ENCODE measurements at regions not wholly inside any gene's neighbourhood (a gene's known extent, or its start where the extent isn't known, plus 50 kb on each side); places are given as distances from the start of the nearest gene placed in this dataset.

DNA sequence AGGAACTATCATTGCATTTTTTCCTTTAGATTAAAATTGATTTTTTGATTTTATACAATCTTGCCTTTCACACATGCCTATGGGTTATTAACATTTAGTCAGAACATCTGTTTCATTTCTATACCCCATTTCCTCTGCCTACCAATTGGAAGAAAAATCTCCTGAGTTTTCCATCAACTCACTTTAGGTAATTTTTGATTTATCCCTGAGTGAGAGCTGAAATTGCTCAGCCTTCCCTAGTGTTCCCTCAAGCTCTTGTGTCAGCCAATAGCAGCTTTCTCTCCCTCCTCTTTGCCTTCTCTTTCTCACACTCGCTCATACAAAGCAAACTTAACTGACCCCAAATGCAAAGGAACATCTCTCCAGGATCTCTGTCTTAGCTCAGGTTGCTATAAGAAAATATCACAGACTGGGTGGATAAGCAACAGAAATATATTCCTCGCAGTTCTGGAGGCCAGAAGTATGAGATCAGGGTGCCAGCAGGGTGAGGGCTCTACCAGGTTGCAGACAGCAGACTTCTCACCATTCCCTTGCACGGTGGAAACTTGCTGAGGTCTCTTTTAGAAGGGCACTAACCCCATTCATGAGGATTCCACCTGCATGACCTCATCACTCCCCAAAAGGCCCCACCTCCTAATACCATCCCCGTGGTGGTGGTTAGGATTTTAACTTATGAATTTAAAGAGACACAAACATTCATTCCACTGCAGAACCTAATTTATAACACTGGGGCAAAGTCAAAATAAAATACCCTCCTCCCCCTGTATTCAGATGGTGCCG lies 224.2 kb upstream of the SFSWAP start:
- no peak for DNase-seq (ENCODE audit: low read depth)

DNA sequence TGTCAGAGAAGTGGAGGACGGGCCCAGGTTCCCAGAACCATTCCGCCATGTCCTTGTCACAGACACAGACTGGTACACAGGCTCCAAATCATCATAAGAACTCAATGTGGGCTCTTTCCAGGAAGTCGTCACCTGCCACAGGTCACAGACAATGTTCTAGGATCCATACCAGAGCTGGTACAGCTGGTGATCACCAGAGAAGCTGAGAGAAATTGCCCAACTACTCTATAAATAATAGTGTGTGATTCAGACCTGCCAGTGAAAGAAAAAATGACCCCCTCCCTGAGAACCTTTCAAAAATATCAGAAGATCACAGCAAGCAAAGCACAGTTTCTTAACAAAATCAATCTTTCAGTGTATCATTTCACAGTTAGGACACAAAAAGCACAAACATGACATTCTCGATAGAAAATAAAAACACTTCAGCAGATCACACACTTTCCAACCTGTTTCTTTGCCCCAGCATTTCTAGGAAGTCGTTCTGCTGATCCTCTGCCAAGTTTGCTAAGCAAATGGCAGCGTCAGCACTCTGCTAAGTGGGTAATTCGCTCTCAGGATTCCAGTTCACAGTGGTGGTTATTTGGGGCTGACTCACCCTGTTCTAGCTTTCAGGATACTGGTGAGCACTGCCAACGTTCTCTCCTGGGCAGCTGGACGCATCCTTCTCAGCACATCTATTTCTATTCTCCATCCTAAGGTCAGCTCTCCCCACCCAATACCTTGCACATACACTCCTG lies 223.3 kb upstream of the SFSWAP start:
- peak; percentile 56 for DNase-seq (ENCODE audit: low read depth)

DNA sequence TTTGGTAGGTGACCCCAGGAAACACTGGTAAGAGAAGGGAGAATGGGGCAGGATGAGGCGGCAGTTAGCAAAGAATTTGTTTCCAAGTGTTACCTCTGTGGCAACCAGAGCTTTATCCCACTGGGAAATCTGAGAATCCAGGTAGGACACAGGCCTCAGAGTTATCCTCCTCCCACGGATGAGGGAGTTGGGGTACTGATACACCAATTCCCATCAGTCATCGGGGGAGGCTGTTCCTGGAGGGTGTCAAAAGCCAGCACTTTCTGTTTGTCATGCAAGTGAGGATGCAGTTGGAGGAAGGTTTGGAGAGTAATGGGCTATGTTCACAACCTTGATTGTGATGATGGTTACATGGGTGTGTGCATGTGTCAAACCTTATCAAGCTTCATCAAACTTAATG lies 221.2 kb upstream of the SFSWAP start:
- no peak for DNase-seq (ENCODE audit: low read depth)

DNA sequence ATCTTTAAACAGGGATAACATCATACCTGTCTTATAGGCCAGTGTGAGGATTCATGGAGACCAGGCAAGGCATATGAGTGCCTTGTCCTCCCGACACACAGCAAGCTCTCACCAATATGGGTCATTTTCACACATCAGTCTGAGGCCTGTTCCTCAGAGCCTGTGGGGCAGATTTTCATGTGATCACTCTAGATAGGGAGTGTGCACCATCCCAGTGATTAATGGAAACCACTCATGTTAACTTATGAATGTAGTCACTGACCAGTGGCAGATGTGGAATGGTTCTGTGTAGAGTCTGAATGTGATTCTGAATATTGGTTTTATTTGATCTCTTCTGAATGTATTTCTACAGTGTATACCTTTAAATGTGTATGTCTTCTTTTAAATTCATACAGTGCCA lies 219.7 kb upstream of the SFSWAP start:
- DNase-seq (ENCODE audit: low read depth), result no peak

DNA sequence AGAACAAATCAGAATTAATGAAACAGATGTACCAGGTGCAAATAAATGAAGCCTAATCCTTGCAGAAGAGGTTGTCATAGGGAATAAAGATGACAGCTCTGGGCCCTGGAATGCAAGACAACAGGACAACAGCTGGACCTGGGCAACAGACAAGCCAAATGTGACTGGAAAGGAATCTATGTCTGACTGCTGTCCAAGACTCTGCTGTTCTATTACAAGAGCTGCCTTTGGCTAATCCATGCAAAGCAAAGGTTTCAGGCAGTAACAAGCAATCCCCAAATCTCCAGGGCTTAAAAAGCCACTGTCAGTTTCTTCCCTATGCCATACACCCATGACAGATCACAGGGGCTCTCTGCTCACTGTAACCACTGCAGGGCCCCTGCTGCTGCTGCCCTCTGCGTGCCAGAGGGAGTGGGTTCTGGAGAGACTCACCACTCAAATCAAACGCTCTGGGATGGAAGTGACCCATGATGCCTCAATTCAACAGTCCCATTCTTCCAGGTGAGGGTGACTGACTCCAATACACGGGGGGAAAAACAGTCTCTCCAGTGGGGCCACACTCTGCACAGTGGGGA lies 218.9 kb upstream of the SFSWAP start:
- no peak for DNase-seq (ENCODE audit: low read depth)

DNA sequence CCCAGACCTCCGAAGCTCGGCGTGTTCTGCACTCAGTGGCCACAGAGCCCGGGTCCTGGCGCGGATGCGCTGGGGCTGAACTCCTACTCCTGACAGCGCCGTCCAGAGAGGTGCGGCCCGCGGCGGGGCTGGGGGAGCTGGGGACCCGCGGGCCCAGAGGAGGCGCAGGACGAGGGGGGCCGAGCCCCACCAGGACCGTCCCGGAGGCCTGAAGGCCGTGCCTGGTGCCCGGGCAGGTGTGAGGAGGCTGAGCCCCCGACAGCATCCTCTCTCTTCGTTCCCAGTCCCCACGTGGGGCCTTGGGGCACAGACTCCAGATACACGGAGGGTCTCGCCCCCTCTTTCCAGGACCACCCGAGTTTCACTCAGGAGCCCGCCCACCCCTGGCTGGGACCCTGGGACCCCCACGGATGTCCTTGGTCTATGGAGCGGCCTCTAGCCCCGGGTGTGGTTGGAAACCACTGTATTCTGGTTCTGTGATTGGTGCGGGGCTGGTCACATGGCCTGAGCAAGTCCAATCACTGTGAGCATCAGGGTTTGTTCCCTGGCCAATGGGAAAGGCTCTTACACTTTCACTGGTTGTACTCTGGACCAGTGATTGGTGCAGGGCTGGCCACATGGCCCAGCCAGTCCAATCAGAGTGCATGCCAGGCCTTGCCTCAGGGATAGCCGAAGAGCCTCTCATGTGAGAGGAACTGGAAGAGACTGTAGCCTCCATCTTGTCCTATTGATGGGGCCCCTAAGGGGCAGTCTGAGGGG lies 217.6 kb upstream of the SFSWAP start:
- no peak for DNase-seq (ENCODE audit: low read depth)

DNA sequence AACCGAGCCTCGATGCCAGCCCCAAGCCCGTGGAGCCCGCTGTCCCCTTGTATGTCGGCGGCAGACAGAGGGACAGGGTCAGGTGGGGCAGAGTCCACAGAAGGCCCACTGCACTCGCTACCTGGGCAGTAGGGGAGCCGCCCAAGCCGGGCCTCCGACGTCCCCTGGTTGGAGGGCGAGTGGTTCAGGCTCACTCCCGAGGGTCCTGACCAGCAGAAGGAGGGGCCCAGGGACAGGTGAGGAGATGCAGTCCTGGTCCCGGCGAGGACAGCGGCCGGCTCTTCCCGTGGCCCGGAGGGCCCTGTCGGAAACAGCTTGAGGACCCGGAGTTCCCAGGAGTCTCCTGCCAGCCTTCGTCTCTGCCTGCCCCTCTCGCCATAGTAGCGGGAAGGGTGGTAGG lies 216.7 kb upstream of the SFSWAP start:
- no peak for DNase-seq (ENCODE audit: low read depth)

DNA sequence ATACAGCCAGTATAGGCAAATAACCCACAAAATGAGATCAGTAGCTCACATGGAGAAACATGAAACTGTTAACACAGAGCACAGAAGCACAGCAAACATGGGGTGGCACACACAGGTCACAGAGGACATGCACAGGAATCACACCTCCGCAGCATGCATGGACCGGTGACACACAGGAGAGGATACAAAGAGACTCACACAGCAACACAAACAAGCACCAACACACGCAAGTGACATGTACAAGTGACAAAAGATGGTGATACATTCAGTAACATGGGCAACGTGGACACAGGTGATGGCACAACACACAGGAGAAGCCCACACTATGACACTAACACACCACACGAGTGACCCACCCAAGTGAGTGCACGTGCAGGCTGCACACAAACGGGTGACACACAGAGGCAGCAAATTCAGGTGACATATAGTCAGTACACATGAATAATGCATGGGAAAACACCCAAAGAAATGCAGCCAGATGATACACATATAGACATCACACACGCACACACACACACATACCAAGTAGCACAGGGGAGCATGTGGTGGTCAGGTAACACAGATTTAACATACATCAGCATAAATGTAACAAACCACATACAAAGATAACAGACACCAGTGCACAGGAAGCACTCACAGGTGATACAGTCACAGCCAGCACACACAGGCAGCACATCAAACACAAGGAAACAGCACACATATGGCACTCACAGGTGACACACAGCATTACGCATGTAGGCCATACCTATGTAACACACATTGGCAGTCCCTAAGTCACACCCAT lies 216.0 kb upstream of the SFSWAP start:
- DNase-seq (ENCODE audit: low read depth), result no peak

DNA sequence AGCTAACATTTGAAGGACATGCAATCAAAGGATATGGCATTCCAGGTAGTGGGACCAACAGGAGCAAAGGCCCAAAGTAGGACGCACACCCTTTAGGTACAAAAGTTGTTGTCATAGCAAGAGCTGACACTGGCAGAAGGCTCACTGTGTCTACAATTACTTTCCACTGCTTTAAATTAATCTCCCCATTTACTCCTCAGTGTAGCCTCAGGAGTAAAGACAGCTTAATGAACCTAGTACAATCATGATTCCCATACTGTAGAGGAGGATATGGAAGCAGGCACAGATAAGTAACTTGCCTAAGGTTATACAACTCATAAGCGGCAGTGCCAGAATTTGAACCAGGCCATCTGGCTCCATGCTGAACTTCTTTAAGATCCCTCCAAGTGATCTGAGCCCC lies 212.9 kb upstream of the SFSWAP start:
- no peak for DNase-seq (ENCODE audit: low read depth)

DNA sequence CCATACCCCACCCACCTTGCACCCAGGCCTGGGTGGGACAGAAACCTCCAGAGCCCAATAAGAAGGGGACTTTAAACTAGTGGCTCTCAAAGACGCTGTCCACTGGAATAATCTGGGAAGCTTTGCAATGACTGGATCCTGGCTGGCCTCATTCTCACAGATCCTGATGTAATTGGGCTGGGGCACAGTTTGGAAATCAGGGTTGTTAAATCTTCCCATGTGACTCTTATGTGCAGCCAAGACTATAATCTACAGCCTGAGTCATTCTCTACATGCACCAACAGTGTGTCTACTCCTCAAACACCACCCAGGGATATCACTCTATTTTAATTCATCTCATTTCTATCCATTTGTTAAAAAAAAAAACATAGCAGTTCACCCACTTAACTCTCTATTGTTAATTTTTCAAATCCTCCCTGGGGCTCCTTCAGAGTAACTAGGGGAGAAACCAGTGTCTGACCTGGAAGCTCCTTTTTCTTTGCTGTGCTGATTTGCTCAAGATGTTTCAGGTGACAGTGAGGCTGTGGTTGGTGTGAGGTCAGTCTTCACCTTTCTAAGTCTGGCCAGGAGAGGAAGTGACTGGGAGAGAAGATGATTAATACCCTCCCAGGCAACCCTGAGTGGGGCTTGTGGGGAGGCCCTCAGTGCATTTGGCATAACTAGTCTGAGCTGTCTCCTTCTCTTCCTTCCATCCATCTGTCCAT lies 211.6 kb upstream of the SFSWAP start:
- no peak for DNase-seq (ENCODE audit: low read depth)

DNA sequence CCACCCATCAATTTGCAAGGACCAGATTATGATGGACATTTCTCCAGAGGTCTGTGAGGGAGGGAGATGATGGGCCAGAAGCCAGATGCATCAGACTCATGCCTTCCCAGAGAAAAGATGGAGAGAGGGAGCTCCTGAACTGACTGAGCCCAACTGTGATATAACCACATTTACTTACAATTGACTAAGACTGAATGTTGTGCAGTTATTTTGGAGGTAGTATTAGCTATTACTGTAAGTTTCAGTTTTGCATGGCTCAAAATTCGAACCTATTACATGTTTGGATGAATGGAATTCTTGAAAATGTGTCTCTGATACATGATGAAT lies 211.1 kb upstream of the SFSWAP start:
- DNase-seq (ENCODE audit: low read depth), result no peak

DNA sequence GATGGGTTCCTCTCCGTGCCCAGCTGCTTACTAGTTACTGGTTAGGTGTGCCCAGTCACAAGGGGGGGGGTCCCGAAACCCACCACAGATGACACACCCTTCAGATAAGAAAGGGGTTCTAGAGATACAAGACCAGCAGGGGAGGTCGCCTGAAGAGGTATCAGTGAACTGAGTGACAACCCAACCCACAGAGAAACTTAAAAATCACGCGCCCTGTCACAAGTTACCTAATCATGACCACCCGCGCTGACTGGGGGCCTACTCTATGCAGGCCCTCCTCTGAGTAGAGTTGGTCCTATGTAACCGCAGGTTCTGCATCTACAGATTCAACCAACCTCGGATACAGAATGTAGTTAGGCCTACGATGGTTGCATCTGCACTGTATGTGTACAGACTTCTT lies 210.3 kb upstream of the SFSWAP start:
- DNase-seq (ENCODE audit: low read depth), result no peak

DNA sequence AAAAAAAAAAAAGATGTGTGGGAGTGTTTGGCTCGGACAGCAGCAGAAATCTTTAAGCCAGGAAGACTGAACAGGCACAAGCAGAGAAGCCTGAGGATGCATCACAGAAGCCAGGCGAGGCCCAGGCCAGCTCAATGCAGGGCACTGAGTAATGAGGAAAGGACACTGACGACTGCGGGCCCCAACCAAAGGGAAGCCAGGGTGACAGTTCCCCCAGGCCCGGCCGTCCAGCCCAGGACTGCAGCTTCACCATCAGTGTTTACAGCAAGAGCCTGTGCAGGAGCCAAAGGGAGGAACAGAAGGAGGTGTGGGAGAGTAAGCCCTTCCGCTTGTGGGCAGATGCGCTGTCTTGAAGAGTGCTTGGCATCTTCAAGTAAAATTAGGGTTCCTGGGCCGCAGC lies 205.3 kb upstream of the SFSWAP start:
- no peak for DNase-seq (ENCODE audit: low read depth)

DNA sequence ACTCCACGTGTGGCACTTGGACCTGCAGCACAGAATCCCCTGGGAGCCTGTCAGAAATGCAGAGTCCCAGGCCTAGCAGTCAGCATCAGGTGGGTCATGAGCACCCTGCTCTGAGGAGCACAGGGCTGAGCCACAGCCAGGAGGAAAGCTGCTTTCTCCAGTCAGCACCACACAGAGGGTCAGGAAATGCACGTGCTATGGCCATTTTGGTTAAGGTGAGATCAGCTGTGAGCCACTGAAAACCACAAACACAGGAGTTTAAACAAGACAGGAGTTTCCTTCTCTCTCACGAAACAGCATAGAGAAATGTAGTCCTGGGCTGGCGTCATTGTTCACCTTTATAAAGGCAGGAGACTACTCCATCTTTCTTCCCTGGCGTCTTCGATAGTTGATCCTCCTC lies 204.5 kb upstream of the SFSWAP start:
- DNase-seq (ENCODE audit: low read depth), result no peak

DNA sequence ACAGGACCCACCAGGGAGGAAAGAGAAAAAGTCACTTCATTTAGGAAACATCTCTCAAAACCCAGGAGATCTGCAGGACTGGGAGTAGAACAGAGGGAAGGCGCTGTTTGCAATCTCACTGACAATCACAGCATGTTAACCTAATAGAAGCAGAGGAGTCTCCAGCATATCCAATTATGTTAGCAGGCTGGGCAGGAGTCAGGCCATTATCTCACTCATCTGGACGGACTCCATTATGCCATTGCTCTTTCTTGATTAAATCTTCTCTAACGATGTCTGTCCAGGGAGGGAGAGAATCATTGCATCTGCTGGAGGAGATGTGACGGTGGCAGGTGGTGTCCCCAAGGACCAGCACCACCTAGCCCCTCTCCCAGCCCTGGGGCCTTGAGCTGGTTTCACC lies 203.8 kb upstream of the SFSWAP start:
- DNase-seq (ENCODE audit: low read depth), result no peak

DNA sequence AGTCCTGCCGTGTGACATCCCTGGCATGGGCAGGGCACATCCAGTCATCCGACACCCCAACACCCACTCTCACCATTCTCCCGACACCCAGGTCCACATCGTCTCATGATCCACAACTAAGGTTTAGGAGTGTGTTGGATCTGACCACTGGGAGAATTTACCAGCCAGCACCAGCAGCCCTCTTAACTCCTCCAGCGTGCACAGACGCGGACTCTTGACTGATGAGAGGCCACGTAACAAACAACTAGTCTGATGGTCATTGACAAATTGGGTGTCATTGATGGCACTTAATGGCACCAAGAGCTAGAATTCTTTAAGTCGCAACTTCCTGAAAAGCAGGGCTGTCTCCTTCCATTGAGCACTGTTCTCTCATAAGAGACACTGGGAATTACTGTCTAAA lies 203.0 kb upstream of the SFSWAP start:
- no peak for DNase-seq (ENCODE audit: low read depth)

DNA sequence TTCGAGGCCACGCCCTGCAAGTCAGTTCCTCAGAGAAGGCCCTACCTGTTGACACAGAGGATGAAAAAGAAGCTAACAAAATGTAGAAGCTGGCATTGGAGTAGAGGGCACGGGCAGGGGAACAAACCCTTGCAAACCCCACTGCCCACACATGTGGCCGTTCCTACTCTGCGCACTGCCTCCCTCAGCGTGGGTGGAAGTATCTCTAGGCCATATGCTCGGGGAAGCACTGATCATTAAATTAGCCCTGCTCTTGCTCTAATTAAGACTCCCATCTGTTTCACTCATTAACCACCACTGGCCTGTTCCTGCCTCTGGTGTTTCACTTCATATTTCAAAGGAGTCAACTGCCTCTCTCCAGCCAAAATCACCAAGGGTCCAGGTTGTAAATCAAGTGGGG lies 201.2 kb upstream of the SFSWAP start:
- DNase-seq (ENCODE audit: low read depth), result no peak

DNA sequence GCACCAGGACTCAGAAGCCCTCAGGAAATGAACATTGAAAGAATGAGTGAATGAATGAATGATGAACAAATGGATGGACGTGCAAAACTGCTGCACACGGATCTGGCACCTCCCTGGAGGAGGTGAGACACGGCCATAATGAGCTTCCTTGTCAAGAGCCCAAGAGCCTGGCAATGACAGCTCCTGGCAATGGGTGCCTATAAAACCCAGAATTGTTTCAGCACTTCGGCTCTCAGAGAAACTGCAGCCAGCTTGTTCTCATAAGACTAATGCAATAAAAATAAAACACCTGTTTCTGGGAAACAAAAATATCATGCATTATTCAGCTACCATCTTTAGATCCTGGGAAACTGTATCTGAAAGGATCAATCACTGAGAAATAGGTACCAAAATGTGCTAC lies 200.5 kb upstream of the SFSWAP start:
- no peak for DNase-seq (ENCODE audit: low read depth)

DNA sequence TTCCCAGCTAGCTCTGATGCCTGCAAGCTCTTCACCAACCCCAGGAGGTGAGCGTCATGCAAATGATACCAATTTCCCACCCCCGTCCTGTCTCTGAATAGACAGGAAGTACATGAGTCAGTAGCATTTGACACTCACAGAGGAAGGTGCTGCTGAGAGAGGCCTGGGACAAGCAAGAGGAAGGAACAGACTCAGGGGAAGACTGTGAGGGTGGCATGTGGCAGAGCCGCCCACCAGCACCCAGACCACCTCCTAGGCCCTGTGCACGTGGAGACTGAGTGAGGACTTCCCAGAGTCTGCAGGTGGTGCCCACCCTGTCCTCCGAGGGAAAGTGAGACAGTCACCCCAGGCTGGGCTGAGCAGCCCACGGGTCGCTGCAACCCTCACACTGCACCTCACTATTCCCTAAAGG lies 199.5 kb upstream of the SFSWAP start:
- peak; percentile 54 for DNase-seq (ENCODE audit: low read depth)

DNA sequence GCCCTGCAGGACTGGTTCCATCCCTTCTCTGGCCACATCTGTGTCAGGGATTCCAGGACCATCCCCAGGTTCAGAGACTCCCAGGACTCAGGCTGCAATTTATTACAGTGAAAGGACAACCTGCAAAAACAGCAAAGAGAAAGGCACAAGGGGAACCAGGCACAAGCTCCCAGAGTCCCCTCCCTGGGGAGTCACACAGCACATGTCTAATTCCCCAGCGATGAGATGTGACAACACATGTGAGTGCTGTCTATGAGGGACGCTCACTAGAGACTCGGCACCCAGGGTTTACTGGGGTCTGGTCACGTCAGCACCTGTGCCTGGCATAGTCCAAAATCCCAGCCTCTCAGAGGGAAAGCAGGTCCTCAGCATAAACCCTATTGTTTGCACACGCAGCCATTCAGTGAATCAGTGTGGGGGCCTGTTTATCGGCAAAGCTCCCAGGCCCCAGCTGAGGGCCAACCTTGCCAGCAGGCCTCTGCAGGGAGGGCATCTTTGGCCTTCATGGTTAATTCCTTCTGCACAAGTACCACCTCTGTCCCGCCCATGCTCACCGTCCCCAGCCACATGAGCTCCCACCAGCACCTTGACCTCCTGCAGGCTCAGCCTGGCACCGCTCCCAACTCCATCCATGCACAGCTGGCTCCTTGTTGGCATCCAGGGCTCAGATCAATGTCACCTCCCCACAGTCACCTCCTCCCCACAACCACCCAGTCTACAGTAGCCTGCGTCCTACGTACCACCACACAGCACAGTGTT lies 198.9 kb upstream of the SFSWAP start:
- no peak for DNase-seq (ENCODE audit: low read depth)

Measured in M059J (cell line).